ENCODE measurements at regions not wholly inside any gene's neighbourhood (a gene's known extent, or its start where the extent isn't known, plus 50 kb on each side); places are given as distances from the start of the nearest gene placed in this dataset.

DNA sequence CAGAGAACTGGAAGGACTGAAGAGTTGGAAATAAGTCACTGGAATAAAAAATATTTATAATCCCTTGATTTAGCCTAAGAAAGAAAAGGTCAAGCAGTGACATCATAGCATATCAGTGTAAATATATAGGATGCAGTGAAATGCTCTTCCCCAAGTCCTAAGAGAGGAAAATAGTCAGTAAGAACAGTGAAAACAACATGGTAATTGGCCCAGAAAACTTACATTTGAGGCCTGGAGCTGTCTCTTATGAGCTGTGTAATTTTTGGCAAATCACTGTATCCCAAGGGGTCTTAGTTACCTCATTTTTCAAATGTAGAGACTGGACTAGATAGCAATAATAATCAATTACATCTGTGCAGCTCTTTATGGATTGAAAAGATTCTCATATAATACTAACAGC is 255.7 kb upstream of the AR start:
- no peak for ATAC-seq (ENCODE audit: poor library complexity)
- TF ChIP-seq, protein P1, sequence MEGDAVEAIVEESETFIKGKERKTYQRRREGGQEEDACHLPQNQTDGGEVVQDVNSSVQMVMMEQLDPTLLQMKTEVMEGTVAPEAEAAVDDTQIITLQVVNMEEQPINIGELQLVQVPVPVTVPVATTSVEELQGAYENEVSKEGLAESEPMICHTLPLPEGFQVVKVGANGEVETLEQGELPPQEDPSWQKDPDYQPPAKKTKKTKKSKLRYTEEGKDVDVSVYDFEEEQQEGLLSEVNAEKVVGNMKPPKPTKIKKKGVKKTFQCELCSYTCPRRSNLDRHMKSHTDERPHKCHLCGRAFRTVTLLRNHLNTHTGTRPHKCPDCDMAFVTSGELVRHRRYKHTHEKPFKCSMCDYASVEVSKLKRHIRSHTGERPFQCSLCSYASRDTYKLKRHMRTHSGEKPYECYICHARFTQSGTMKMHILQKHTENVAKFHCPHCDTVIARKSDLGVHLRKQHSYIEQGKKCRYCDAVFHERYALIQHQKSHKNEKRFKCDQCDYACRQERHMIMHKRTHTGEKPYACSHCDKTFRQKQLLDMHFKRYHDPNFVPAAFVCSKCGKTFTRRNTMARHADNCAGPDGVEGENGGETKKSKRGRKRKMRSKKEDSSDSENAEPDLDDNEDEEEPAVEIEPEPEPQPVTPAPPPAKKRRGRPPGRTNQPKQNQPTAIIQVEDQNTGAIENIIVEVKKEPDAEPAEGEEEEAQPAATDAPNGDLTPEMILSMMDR (IDR thresholded peaks at IDR 0.05): no peak
- intact Hi-C loops (cut with DNase I, micrococcal nuclease): no loop called here
- H3K27me3 ChIP-seq (ENCODE audit: control insufficient read depth in 1 of 2, insufficient read depth in 2 of 2, low read length in 2 of 2): no peaks in the 10 kb centered on the region
- ChIA-PET POLR2A (no interaction called here), CTCF (no interaction called here)
- Mint-ChIP-seq H3K9me3 (peaks cover 2% of the 10 kb centered on the region), H3K4me1 (ENCODE audit: low read depth) (no peaks in the 10 kb centered on the region), H3K36me3 (ENCODE audit: low read depth) (no peaks in the 10 kb centered on the region), H3K27ac (no peak overlapping the region), H3K27me3 (no peaks in the 10 kb centered on the region), H3K4me3 (no peak overlapping the region)
- H3K9me3 ChIP-seq (ENCODE audit: control insufficient read depth in 1 of 2, insufficient read depth in 1 of 2, low read length in 2 of 2): no peaks in the 10 kb centered on the region
- no peak overlapping the region for H3K27ac ChIP-seq (ENCODE audit: low read depth in 1 of 2, low read length in 2 of 2)
- no peaks in the 10 kb centered on the region for H3K4me1 ChIP-seq (ENCODE audit: insufficient read depth, low read length)
- H3K36me3 ChIP-seq (ENCODE audit: insufficient read depth, low read length): no peaks in the 10 kb centered on the region
- no peak overlapping the region for H3K4me3 ChIP-seq (ENCODE audit: low read length)
- DNase-seq: no peak

DNA sequence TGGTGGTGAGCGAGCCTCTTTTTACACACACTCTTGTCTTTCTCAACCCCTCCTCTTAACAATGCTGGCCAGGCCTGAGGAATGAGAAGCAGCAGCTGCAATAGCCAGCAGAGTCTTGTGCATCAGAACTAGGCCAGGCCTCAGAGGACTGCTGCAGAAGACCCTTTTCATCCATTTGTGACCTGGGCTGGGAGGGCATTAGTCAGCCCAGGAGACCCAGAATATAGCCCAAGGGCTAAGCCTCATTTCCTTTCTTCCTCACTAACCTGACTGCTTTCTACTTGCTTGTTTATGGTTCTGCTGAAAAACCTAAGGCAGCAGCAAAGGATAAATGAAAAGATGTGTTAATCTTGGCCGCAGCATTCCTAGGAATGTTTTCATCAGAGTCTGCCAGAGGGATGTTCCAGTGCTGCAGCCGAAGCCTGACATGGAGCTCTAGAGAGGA is 254.7 kb upstream of the AR start:
- H3K9me3 ChIP-seq (ENCODE audit: control insufficient read depth in 1 of 2, insufficient read depth in 1 of 2, low read length in 2 of 2): no peaks in the 10 kb centered on the region
- H3K4me1 ChIP-seq (ENCODE audit: insufficient read depth, low read length): no peaks in the 10 kb centered on the region
- Mint-ChIP-seq H3K4me1 (ENCODE audit: low read depth) (no peaks in the 10 kb centered on the region), H3K9me3 (peaks cover 2% of the 10 kb centered on the region), H3K27ac (no peak overlapping the region), H3K27me3 (no peaks in the 10 kb centered on the region), H3K4me3 (no peak overlapping the region), H3K36me3 (ENCODE audit: low read depth) (no peaks in the 10 kb centered on the region)
- no peak for DNase-seq
- H3K27ac ChIP-seq (ENCODE audit: low read depth in 1 of 2, low read length in 2 of 2): no peak overlapping the region
- POLR2A ChIA-PET: no interaction called here
- no peak for ATAC-seq (ENCODE audit: poor library complexity)
- TF ChIP-seq, protein P1 (IDR thresholded peaks at IDR 0.05): no peak
- no peaks in the 10 kb centered on the region for H3K36me3 ChIP-seq (ENCODE audit: insufficient read depth, low read length)
- H3K27me3 ChIP-seq (ENCODE audit: control insufficient read depth in 1 of 2, insufficient read depth in 2 of 2, low read length in 2 of 2): no peaks in the 10 kb centered on the region
- intact Hi-C loops (cut with DNase I, micrococcal nuclease): no loop called here
- CTCF ChIA-PET: no interaction called here
- no peak overlapping the region for H3K4me3 ChIP-seq (ENCODE audit: low read length)

DNA sequence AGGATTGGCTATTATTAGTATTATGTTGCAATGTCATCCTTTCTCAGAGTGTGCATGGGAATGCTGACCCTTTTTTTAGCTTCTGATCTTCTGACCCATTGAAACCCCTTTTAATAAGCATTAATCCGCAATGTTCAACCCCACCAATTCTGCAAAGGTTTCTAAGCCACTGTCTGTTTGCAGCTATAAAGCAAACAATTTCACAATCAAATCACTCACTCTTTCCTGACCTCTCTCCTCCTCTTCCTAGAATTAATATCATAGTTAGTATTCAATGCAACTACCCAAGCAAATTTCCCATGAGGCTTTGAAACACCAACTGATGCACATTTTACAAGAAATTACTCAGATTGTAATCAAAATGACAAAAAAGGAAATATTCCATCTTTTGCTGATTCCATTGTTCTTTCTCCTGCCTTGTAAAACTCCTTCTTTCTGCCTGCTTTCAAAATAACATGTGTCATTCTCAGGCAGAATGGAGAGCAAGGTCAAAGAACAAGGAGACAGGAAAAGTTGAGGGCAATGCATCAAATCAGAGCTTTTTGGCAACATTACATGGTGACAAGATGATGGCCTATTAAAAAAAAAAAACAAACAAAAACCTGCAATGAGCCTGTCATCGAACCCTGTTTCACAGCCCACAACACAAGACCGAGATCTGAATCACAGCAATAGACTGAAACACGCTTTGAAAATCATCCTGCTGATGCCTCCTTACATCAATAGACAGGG is 253.2 kb upstream of the AR start:
- H3K4me3 ChIP-seq (ENCODE audit: low read length): no peak overlapping the region
- no peaks in the 10 kb centered on the region for H3K36me3 ChIP-seq (ENCODE audit: insufficient read depth, low read length)
- no peaks in the 10 kb centered on the region for H3K4me1 ChIP-seq (ENCODE audit: insufficient read depth, low read length)
- ChIA-PET CTCF (no interaction called here), POLR2A (no interaction called here)
- intact Hi-C loops (cut with DNase I, micrococcal nuclease): no loop called here
- H3K9me3 ChIP-seq (ENCODE audit: control insufficient read depth in 1 of 2, insufficient read depth in 1 of 2, low read length in 2 of 2): no peaks in the 10 kb centered on the region
- no peaks in the 10 kb centered on the region for H3K27me3 ChIP-seq (ENCODE audit: control insufficient read depth in 1 of 2, insufficient read depth in 2 of 2, low read length in 2 of 2)
- ATAC-seq (ENCODE audit: poor library complexity): no peak
- no peak overlapping the region for H3K27ac ChIP-seq (ENCODE audit: low read depth in 1 of 2, low read length in 2 of 2)
- no peak for DNase-seq
- Mint-ChIP-seq H3K9me3 (no peaks in the 10 kb centered on the region), H3K27me3 (no peaks in the 10 kb centered on the region), H3K36me3 (ENCODE audit: low read depth) (no peaks in the 10 kb centered on the region), H3K4me3 (no peak overlapping the region), H3K4me1 (ENCODE audit: low read depth) (no peaks in the 10 kb centered on the region), H3K27ac (no peak overlapping the region)
- TF ChIP-seq, protein P1 (IDR thresholded peaks at IDR 0.05): no peak
